Pancreas (tissue), 10 donors: ENCODE measurements at regions not wholly inside any gene's neighbourhood (a gene's known extent, or its start where the extent isn't known, plus 50 kb on each side); places are given as distances from the start of the nearest gene placed in this dataset.

Experiments used
- ATAC-seq, 4 donors: fragments of 200-7000 bp; cut with Tn5 transposase; one replicate each; pipeline versions ENCODE4 v1.8.0 to v1.9.1; 2020; ENCODE audit warnings: mild to moderate bottlenecking in 4 of 4, moderate library complexity in 4 of 4
- DNase-seq, 6 donors: peaks; one replicate each; pipeline ENCODE4 v3.0.0-alpha.2; 2020
- FAIRE-seq: peaks from 2 replicates; lab custom pipeline; 2012; peaks lifted over from hg19 to GRCh38; lab: Jason Lieb, UNC
- H3K27ac ChIP-seq, 4 donors: fragments of 200-600 bp; sonication (generic); 1 replicate in 3 of 4; 2 replicates in 1 of 4; pipeline versions ENCODE4 v1.5.0 to v1.8.0; 2020
- H3K27me3 ChIP-seq, 4 donors: fragments of 200-600 bp; one replicate each; pipeline ENCODE4 v1.8.0; 2021
- H3K36me3 ChIP-seq, 3 donors: fragments of 200-600 bp; sonication (generic) in 1 of 3; one replicate each; pipeline versions ENCODE4 v1.5.0 to v1.8.0; 2020 to 2021
- H3K4me1 ChIP-seq, 3 donors: fragments of 200-600 bp; one replicate each; pipeline ENCODE4 v1.8.0; 2021
- H3K4me3 ChIP-seq, 4 donors: fragments of 200-600 bp; sonication (generic) in 2 of 4; one replicate each; pipeline versions ENCODE4 v1.5.0 to v1.8.0; 2020 to 2021
- H3K9me3 ChIP-seq, 4 donors: fragments of 200-600 bp; one replicate each; pipeline ENCODE4 v1.8.0; 2021
- WGBS, 2 donors: extraction: QIAGEN DNeasy Blood & Tissue Kit; methylation state at CpG; one replicate each; pipeline ENCODE4 v1.1.7; 2013; 5-methylcytosine and 5-hydroxymethylcytosine counted together
- intact Hi-C, 3 donors: fragments of 100-400 bp; cut with DNase I; formaldehyde crosslinking; loops; one replicate each; pipeline versions ENCODE4 v1.11.1 to v1.14.2; 2022
- TF ChIP-seq, protein P1 (sequence below), 4 donors: fragments of 200-600 bp; sonication (generic) in 3 of 4; IDR thresholded peaks; one replicate each; pipeline versions ENCODE4 v1.5.0 to v1.8.0; 2021; ENCODE audit warnings: antibody characterized with exemption in 4 of 4
- donor health status: healthy with polysubstance abuse.
- donor health status: DM: no; HTN: no; CAD: no; lungs with moderate emphysema.
- donor health status: DM: no; HTN: no; CAD: no.
- donor health status: control.
- donor health status: control.
- donor health status: Bipolar disorder and iron deficiency.
- donor health status: DM: yes; HTN: yes; CAD: no.
- donor health status: DM: no; HTN: no; CAD: no.
- donor health status: DM: no; HTN: no; CAD: no.
- donor health status: DM: yes; HTN: yes; CAD: no.

DNA sequence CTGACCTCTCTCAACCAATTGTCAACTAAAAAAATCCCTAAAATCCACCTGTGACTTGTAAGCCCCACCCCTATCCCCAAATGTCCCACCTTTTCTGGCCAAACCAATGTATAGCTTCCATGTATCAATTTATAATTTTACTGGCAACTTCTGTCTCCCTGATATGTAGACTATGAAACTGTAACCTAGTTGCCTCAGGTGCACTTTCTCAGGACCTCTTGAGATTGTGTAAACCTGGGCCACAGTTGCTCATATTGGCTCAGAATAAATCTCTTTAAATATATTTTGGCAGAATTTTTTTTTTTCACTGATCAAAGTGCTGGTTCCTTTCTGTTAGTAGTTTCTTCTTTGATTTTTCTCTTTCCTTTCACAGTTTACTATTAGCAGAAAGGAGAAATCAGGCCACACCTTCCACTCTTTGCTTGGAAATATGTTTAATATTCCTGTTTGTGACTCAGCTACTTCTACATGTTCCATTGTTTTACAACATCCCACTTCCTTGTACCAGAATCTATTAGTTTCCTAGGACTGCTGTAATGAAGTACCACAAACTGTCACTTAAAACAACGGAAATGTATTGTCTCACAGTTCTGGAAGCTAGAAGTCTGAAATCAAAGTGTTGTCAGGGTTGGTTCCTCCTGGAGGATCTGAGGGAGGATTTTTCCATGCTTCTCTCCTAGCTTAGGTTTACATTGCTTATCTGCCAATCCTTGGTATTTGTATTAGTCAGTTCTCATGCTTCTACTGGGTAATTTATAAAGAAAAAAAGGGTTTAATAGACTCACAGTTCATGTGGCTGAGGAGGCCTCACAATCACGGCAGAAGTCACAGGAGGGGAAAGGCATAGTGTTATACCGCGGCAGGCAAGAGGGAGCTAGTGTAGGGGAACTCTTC lies 801.2 kb upstream of the ARPP21 start:
- FAIRE-seq (no peak), ATAC-seq (peak; percentile 56 to 91 (median 78)), DNase-seq (no peak)
- Histone ChIP-seq H3K27me3 (no peaks in the 10 kb centered on the region), H3K36me3 (no peaks in the 10 kb centered on the region), H3K27ac (peak overlapping the region in 2 of 4 donors; percentile 40 to 71), H3K4me3 (no peak overlapping the region), H3K9me3 (no peaks in the 10 kb centered on the region), H3K4me1 (peaks cover 0 to 4% (median 0%) of the 10 kb centered on the region in 3 donors)
- WGBS, 2 donors = 33 to 44% methylated on average over 4 of the region's 4 CpGs
- intact Hi-C loops = no loop called here
- TF ChIP-seq, protein P1, sequence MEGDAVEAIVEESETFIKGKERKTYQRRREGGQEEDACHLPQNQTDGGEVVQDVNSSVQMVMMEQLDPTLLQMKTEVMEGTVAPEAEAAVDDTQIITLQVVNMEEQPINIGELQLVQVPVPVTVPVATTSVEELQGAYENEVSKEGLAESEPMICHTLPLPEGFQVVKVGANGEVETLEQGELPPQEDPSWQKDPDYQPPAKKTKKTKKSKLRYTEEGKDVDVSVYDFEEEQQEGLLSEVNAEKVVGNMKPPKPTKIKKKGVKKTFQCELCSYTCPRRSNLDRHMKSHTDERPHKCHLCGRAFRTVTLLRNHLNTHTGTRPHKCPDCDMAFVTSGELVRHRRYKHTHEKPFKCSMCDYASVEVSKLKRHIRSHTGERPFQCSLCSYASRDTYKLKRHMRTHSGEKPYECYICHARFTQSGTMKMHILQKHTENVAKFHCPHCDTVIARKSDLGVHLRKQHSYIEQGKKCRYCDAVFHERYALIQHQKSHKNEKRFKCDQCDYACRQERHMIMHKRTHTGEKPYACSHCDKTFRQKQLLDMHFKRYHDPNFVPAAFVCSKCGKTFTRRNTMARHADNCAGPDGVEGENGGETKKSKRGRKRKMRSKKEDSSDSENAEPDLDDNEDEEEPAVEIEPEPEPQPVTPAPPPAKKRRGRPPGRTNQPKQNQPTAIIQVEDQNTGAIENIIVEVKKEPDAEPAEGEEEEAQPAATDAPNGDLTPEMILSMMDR (IDR thresholded peaks at IDR 0.05) = no peak

DNA sequence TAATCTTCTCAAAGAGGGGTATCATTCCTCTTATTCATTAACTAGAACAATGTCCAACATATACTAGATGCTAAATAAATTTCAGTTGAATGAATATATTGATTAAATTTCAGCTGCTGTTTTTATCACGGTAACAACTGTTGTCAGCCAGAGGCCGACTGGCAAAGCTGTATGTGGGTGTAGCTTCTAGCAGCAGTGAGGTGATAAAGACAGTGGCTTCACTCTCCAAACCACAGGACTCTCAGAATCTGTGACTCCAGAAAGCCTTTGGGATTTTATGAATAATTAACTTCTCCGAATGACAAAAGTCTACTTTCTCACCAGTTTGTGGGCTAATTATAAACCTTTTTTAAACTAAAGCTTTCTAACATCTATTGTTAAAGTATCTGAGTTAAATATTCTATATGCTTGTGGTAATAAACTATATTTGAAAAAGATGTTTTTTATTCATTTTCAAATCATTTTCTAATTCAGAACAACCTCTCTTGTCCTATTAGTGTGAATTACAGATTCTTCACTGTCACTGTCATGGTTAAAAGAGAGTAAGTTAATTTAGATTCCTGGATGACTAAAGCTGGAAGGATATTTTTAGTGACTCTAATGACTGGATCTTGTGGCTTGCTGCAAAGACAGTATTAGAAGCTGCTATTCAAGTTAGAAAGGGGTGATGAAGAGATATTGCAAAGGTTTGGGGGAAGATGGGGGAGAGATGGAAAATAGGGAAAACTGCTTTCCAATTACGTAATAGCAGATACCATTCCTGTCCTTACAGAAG lies 796.4 kb upstream of the ARPP21 start:
- 10 to 16% methylated on average over 4 of the region's 4 CpGs for WGBS, 2 donors
- Histone ChIP-seq H3K27ac (peak overlapping the region in 1 of 4 donors; percentile 67), H3K4me3 (no peak overlapping the region), H3K27me3 (no peaks in the 10 kb centered on the region), H3K36me3 (no peaks in the 10 kb centered on the region), H3K9me3 (no peaks in the 10 kb centered on the region), H3K4me1 (peaks cover 0 to 12% (median 4%) of the 10 kb centered on the region in 3 donors)
- TF ChIP-seq, protein P1 (IDR thresholded peaks at IDR 0.05) = no peak
- FAIRE-seq (no peak), ATAC-seq (peak in 1 of 4 donors; percentile 22), DNase-seq (no peak)
- intact Hi-C loops = no loop called here

- TF ChIP-seq, protein P1 (IDR thresholded peaks at IDR 0.05) = no peak
- Histone ChIP-seq H3K9me3 (no peaks in the 10 kb centered on the region), H3K27ac (no peak overlapping the region), H3K27me3 (no peaks in the 10 kb centered on the region), H3K4me1 (peaks cover 0 to 12% (median 4%) of the 10 kb centered on the region in 3 donors), H3K36me3 (no peaks in the 10 kb centered on the region), H3K4me3 (no peak overlapping the region)
- intact Hi-C loops = no loop called here
- ATAC-seq (peak in 2 of 4 donors; percentile 38 to 57), FAIRE-seq (no peak), DNase-seq (no peak)
- 2 to 6% methylated on average over 2 of the region's 2 CpGs for WGBS, 2 donors
These were observed 795.1 kb upstream of the ARPP21 start for GRCh38 chr3:34844323-34844620.

- Histone ChIP-seq H3K36me3 (no peaks in the 10 kb centered on the region), H3K4me1 (no peaks in the 10 kb centered on the region), H3K9me3 (no peaks in the 10 kb centered on the region), H3K4me3 (no peak overlapping the region), H3K27me3 (no peaks in the 10 kb centered on the region), H3K27ac (no peak overlapping the region)
- no peak for ATAC-seq
- intact Hi-C loops = no loop called here
- FAIRE-seq = no peak
- TF ChIP-seq, protein P1 (IDR thresholded peaks at IDR 0.05) = no peak
- 83 to 85% methylated on average over 1 of the region's 1 CpG for WGBS, 2 donors
- no peak for DNase-seq
These were observed 788.2 kb upstream of the ARPP21 start for GRCh38 chr3:34851137-34851536.
